Cerebellar cortex (tissue), 1 donor: ENCODE measurements at regions not wholly inside any gene's neighbourhood (a gene's known extent, or its start where the extent isn't known, plus 50 kb on each side); places are given as distances from the start of the nearest gene placed in this dataset.

ENCODE experiments used
- DNase-seq: peaks from one replicate; pipeline ENCODE4 v3.0.0-alpha.2; 2015; ENCODE audit warnings: low spot score

- DNase-seq, result no peak
Measured at GRCh38 chr20:12659942-12660341, 348.8 kb upstream of the SPTLC3 start.

GRCh38 chr20:12660918-12661317 lies 347.9 kb upstream of the SPTLC3 start:
- no peak for DNase-seq

GRCh38 chr20:12670301-12670700 lies 338.5 kb upstream of the SPTLC3 start:
- DNase-seq, result no peak

- DNase-seq, result no peak
Measured at GRCh38 chr20:12673352-12673751, 335.4 kb upstream of the SPTLC3 start.

GRCh38 chr20:12677925-12678324 lies 330.8 kb upstream of the SPTLC3 start:
- DNase-seq, result no peak

- no peak for DNase-seq
Measured at GRCh38 chr20:12679447-12679846, 329.3 kb upstream of the SPTLC3 start.

- no peak for DNase-seq
Measured at GRCh38 chr20:12682613-12683012, 326.2 kb upstream of the SPTLC3 start.

GRCh38 chr20:12687476-12687875 lies 321.3 kb upstream of the SPTLC3 start:
- DNase-seq, result peak; percentile 45

GRCh38 chr20:12695937-12696336 lies 312.8 kb upstream of the SPTLC3 start:
- no peak for DNase-seq

GRCh38 chr20:12698817-12699216 lies 310.0 kb upstream of the SPTLC3 start:
- DNase-seq, result peak; percentile 9

- DNase-seq, result no peak
Measured at GRCh38 chr20:12699374-12700228, 309.2 kb upstream of the SPTLC3 start.

GRCh38 chr20:12700701-12701100 lies 308.1 kb upstream of the SPTLC3 start:
- DNase-seq, result no peak

- no peak for DNase-seq
Measured at GRCh38 chr20:12702312-12702711, 306.5 kb upstream of the SPTLC3 start.

GRCh38 chr20:12715371-12715770 lies 293.4 kb upstream of the SPTLC3 start:
- no peak for DNase-seq

- DNase-seq, result no peak
Measured at GRCh38 chr20:12715991-12716680, 292.6 kb upstream of the SPTLC3 start.

- no peak for DNase-seq
Measured at GRCh38 chr20:12717061-12717460, 291.7 kb upstream of the SPTLC3 start.

- no peak for DNase-seq
Measured at GRCh38 chr20:12718619-12719018, 290.2 kb upstream of the SPTLC3 start.

GRCh38 chr20:12721636-12722035 lies 287.1 kb upstream of the SPTLC3 start:
- no peak for DNase-seq

GRCh38 chr20:12722091-12722490 lies 286.7 kb upstream of the SPTLC3 start:
- DNase-seq, result no peak

- no peak for DNase-seq
Measured at GRCh38 chr20:12723811-12724210, 285.0 kb upstream of the SPTLC3 start.

GRCh38 chr20:12728782-12729181 lies 280.0 kb upstream of the SPTLC3 start:
- no peak for DNase-seq

- no peak for DNase-seq
Measured at GRCh38 chr20:12729326-12729725, 279.4 kb upstream of the SPTLC3 start.

GRCh38 chr20:12733811-12734210 lies 275.0 kb upstream of the SPTLC3 start:
- no peak for DNase-seq
